OCI-M1 (cell line): ENCODE measurements at regions not wholly inside any gene's neighbourhood (a gene's known extent, or its start where the extent isn't known, plus 50 kb on each side); places are given as distances from the start of the nearest gene placed in this dataset.
"Not testable (repeated sequence)": the region's sequence is repeated elsewhere in the genome, so short reads cannot be mapped to it uniquely, and the experiment has no call there.

Experiments used
- DNase-seq: peaks from one replicate; lab custom pipeline; 2025; lab: John Stamatoyannopoulos, UW

DNA sequence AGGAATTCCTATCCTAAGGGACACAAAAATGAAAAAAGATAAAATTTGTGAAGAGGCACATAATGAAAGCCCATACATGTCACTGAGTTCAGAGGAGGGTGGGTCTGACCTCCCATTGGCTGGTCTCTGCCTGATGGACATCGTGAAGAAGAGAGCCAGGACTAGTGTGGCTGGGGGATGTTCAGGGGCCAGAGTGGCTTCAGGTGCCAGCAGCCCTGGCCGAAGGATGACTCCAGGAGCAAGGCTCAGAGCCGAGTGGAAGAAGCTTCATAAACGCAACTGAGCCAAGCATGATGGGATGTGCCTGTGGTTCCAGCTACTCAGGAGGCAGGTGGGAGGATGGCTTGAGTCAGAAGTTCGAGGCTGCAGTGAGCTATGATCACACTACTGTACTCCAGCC, 56.9 kb upstream of the ATP5PO start:
- no peak for DNase-seq

- no peak for DNase-seq
These were observed 55.9 kb upstream of the ATP5PO start for GRCh38 chr21:33971492-33972013.

GRCh38 chr21:33969581-33969980, 54.0 kb upstream of the ATP5PO start:
- DNase-seq = no peak

GRCh38 chr21:33968995-33969348, 53.4 kb upstream of the ATP5PO start:
- no peak for DNase-seq

- DNase-seq = peak; percentile 66
These were observed 52.7 kb upstream of the ATP5PO start for GRCh38 chr21:33968080-33968994.

DNA sequence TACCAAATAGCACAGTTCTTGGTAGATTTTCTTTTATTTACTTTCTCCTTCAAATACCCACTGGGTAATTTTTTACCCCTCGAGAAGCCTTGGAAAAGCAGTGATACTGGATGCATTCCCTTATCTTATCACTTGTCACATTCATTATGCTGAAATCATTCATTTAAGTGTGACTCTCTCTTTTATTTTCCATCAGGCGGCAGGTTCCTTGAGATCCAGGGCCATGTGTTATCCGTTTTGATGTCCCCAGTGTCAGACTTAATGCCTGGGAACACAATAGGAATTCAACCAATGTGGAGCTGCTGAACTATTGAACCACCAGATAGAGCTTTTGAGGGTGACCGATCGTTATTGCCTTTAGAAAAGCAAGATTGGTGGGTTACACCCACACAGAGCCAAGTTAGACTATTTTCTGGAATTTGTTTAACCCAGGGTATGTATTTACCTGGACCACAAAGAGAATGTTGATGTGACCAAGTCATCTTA, 51.5 kb upstream of the ATP5PO start:
- DNase-seq = no peak

GRCh38 chr21:33966324-33966949, 50.8 kb upstream of the ATP5PO start:
- peak; percentile 59 for DNase-seq

GRCh38 chr21:33965662-33966061, 50.1 kb upstream of the ATP5PO start:
- not testable (repeated sequence) for DNase-seq
